Mesothelial cell of epicardium (in vitro differentiated cells): ENCODE measurements at regions not wholly inside any gene's neighbourhood (a gene's known extent, or its start where the extent isn't known, plus 50 kb on each side); places are given as distances from the start of the nearest gene placed in this dataset.

Source experiments
- DNase-seq, 2 experiments: peaks; one replicate each; pipeline ENCODE4 v3.0.0; 2021; ENCODE audit warnings: low spot score in 2 of 2; ENCODE audit not compliant: unreplicated experiment in 2 of 2
- H3K27ac Mint-ChIP-seq: 2 replicates; pipeline ENCODE4 v1.8.0; 2021; ENCODE audit warnings: mixed read lengths
- H3K27me3 Mint-ChIP-seq: 2 replicates; pipeline ENCODE4 v1.8.0; 2021; ENCODE audit warnings: low read depth, mixed read lengths
- H3K36me3 Mint-ChIP-seq: 2 replicates; pipeline ENCODE4 v1.8.0; 2021; ENCODE audit warnings: mixed read lengths
- H3K4me1 Mint-ChIP-seq: 2 replicates; pipeline ENCODE4 v1.8.0; 2021; ENCODE audit warnings: mixed read lengths
- H3K4me3 Mint-ChIP-seq: 2 replicates; pipeline ENCODE4 v1.8.0; 2021; ENCODE audit warnings: mild to moderate bottlenecking, moderate library complexity, mixed read lengths
- H3K9me3 Mint-ChIP-seq: 2 replicates; pipeline ENCODE4 v1.8.0; 2021; ENCODE audit warnings: mixed read lengths
- TF ChIP-seq, protein P1 (sequence below): fragments of 200-600 bp; sonication (generic); IDR thresholded peaks from one replicate; pipeline ENCODE4 v1.5.0; 2021; ENCODE audit warnings: antibody characterized with exemption; ENCODE audit not compliant: unreplicated experiment

DNA sequence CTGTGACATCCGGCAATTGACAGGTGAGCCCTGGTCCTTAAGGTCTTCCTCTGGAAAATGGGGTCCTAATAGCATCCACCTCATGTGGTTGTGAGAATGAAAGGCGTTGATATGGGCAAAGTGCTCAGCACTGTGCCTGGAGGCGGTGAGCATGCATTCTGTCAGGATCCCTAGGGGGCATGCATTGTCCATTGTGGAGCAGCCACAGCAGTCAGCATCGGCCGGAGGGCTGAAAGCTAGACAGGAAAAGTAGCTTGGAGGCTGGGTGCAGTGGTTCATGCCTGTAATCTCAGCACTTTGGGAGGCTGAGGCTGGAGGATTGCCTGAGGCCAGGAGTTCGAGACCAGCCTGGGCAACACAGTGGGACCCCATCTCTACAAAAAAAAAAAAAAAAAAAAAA lies 122.2 kb downstream of the LHX2 start:
- Mint-ChIP-seq H3K27me3 (peaks cover 2% of the 10 kb centered on the region), H3K27ac (no peak overlapping the region), H3K36me3 (no peaks in the 10 kb centered on the region), H3K4me3 (no peak overlapping the region), H3K4me1 (no peaks in the 10 kb centered on the region), H3K9me3 (no peaks in the 10 kb centered on the region)
- no peak for DNase-seq
- TF ChIP-seq, protein P1, sequence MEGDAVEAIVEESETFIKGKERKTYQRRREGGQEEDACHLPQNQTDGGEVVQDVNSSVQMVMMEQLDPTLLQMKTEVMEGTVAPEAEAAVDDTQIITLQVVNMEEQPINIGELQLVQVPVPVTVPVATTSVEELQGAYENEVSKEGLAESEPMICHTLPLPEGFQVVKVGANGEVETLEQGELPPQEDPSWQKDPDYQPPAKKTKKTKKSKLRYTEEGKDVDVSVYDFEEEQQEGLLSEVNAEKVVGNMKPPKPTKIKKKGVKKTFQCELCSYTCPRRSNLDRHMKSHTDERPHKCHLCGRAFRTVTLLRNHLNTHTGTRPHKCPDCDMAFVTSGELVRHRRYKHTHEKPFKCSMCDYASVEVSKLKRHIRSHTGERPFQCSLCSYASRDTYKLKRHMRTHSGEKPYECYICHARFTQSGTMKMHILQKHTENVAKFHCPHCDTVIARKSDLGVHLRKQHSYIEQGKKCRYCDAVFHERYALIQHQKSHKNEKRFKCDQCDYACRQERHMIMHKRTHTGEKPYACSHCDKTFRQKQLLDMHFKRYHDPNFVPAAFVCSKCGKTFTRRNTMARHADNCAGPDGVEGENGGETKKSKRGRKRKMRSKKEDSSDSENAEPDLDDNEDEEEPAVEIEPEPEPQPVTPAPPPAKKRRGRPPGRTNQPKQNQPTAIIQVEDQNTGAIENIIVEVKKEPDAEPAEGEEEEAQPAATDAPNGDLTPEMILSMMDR, result no peak

DNA sequence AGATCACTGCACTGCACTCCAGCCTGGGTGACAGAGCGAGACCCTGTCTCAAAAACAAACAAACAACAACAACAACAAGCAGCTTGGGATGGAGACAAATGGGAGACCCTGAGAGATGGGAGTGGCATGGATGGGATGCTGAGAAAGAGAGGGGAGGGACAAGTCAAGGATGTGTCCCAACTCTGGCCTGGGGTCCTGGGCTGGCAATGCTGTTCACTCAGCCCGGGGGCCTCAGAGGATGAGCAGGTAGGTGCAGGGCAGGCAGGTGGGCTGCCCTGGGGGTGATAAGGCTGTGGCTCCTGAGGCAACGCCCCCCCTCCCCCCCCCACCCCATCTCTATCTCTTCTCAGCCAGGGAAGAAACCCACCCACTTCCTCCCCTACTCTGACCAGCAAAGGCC lies 123.0 kb downstream of the LHX2 start:
- DNase-seq, result no peak
- TF ChIP-seq, protein P1, result no peak
- H3K9me3 Mint-ChIP-seq, result no peaks in the 10 kb centered on the region
- no peaks in the 10 kb centered on the region for H3K4me1 Mint-ChIP-seq
- peaks cover 2% of the 10 kb centered on the region for H3K27me3 Mint-ChIP-seq
- no peak overlapping the region for H3K4me3 Mint-ChIP-seq
- H3K27ac Mint-ChIP-seq, result no peak overlapping the region
- no peaks in the 10 kb centered on the region for H3K36me3 Mint-ChIP-seq

DNA sequence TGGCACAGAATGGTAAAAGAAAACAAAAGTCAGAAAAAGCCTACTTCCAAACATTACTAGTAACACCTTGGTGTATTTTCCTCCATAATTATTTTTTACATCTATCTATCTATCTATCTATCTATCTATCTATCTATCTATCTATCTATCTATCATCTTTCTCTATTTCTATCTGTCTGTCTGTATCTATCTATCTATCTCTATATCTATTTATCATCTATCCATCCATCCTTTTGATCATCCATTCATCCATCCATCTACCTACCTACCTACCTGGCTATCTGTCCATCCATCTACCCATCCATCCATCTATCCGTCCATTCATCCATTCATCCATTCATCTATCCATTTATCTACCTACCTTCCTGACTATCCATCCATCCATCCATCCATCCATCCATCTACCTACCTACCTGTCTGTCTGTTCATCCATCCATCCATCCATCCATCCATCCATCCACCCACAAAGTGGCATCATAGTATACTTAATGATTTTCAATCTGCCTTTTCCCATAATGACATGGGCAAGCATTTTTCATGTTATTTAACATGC lies 121.9 kb upstream of the NEK6 start:
- no peak for DNase-seq
- H3K27me3 Mint-ChIP-seq, result no peaks in the 10 kb centered on the region
- no peaks in the 10 kb centered on the region for H3K9me3 Mint-ChIP-seq
- H3K4me3 Mint-ChIP-seq, result no peak overlapping the region
- no peaks in the 10 kb centered on the region for H3K36me3 Mint-ChIP-seq
- no peaks in the 10 kb centered on the region for H3K4me1 Mint-ChIP-seq
- TF ChIP-seq, protein P1, result no peak
- H3K27ac Mint-ChIP-seq, result no peak overlapping the region

DNA sequence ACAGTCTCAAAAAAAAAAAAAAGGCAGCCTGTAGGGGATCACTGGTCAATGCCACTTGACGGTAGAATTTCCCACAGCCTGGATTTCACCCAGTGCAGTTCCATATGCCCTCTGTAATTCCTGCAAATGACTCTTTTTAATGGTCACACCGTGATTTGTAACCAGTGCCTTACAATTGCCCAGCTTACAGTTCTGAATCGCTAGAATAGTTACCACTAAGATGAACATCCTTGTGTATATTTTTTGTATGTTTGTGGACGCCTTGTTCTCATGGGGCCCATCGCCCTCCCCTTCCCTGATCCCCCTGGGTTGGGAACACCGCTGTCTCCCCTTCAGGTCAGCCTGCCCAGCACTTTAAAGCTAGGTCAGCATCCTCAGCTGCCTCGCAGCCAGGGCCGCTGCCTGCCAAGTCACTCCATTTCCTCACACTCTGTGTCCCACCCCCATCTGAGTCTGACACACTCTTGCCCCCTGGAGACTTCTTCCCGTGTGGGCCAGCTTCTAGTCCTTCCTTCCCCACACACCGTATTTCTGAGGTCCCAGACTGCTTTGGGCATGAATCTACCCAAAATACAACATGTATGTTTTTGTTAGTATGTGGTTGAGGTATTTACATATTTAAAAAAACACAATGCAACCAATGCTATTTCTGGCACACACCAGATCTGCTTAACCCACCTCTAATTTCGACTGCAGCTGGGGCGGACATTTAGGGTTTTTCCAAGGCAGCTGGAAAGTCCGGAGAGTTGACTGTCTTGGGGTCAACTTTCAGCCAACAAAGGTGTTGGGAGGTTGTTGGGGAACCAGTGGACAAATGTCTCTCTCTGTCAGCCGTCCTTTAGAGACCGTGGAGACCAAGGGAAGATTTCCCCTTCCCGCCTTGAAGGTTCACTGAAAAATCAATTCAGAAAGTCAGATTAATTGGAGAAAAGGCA lies 120.5 kb upstream of the NEK6 start:
- Mint-ChIP-seq H3K4me1 (no peaks in the 10 kb centered on the region), H3K27ac (no peak overlapping the region)
- no peak for DNase-seq

DNA sequence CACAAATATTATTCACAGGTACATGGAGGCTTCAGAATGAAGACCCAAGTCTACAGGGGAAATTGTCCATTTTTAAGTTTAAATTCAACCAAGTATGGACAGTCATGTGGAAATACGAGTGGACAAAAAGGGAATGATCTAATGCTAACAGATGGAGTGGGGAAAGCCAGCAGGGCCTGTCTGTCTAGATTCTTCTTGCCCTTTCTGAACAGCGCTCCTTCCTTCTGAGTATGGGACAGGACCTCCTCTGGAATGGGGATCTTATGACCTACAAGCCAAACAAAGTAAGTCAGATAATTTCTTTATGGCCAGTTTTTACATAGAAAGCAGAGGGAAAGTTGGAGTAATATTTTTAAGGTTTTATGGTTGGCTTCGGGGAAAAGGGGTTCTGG lies 119.8 kb upstream of the NEK6 start:
- Mint-ChIP-seq H3K9me3 (no peaks in the 10 kb centered on the region), H3K27me3 (no peaks in the 10 kb centered on the region), H3K36me3 (no peaks in the 10 kb centered on the region), H3K4me1 (no peaks in the 10 kb centered on the region), H3K4me3 (no peak overlapping the region), H3K27ac (no peak overlapping the region)
- TF ChIP-seq, protein P1, result no peak
- no peak for DNase-seq

More for the DNA sequence above, 120.5 kb upstream of the NEK6 start:
- no peaks in the 10 kb centered on the region for H3K27me3 Mint-ChIP-seq
- no peak overlapping the region for H3K4me3 Mint-ChIP-seq
- H3K9me3 Mint-ChIP-seq, result no peaks in the 10 kb centered on the region
- TF ChIP-seq, protein P1, result no peak
- H3K36me3 Mint-ChIP-seq, result no peaks in the 10 kb centered on the region
